ENCODE measurements at regions not wholly inside any gene's neighbourhood (a gene's known extent, or its start where the extent isn't known, plus 50 kb on each side); places are given as distances from the start of the nearest gene placed in this dataset.

- no peaks in the 10 kb centered on the region for H3K4me1 ChIP-seq (ENCODE audit: control insufficient read depth, insufficient read depth, low read length, poor library complexity, severe bottlenecking)
- WGBS, 2 experiments (ENCODE audit: insufficient coverage in 2 of 2) = no CpG with 5 or more reads among the region's 1 CpG
- no peak overlapping the region for H3K4me3 ChIP-seq (ENCODE audit: extremely low read depth, insufficient read depth, low read length, poor library complexity, severe bottlenecking)
- H3K9me3 ChIP-seq (ENCODE audit: control insufficient read depth, low read length) = no peaks in the 10 kb centered on the region
- H3K36me3 ChIP-seq (ENCODE audit: control insufficient read depth, insufficient read depth, low read length) = no peaks in the 10 kb centered on the region
- H3K27ac ChIP-seq (ENCODE audit: low read depth, low read length, severe bottlenecking) = no peak overlapping the region
Observed at GRCh38 chr4:54959131-54959530, 166.3 kb downstream of the KDR start.

- WGBS, 2 experiments (ENCODE audit: insufficient coverage in 2 of 2) = 92 to 98% methylated on average over 4 to 5 of the region's 6 CpGs
- Histone ChIP-seq H3K36me3 (ENCODE audit: control insufficient read depth, insufficient read depth, low read length) (no peaks in the 10 kb centered on the region), H3K4me3 (ENCODE audit: extremely low read depth, insufficient read depth, low read length, poor library complexity, severe bottlenecking) (no peak overlapping the region), H3K9me3 (ENCODE audit: control insufficient read depth, low read length) (no peaks in the 10 kb centered on the region), H3K4me1 (ENCODE audit: control insufficient read depth, insufficient read depth, low read length, poor library complexity, severe bottlenecking) (no peaks in the 10 kb centered on the region), H3K27ac (ENCODE audit: low read depth, low read length, severe bottlenecking) (no peak overlapping the region)
Observed at GRCh38 chr4:54958236-54958635, 167.2 kb downstream of the KDR start.

GRCh38 chr4:54954656-54955388 is 170.6 kb downstream of the KDR start:
- Histone ChIP-seq H3K36me3 (ENCODE audit: control insufficient read depth, insufficient read depth, low read length) (no peaks in the 10 kb centered on the region), H3K4me1 (ENCODE audit: control insufficient read depth, insufficient read depth, low read length, poor library complexity, severe bottlenecking) (no peaks in the 10 kb centered on the region), H3K9me3 (ENCODE audit: control insufficient read depth, low read length) (no peaks in the 10 kb centered on the region), H3K27ac (ENCODE audit: low read depth, low read length, severe bottlenecking) (no peak overlapping the region), H3K4me3 (ENCODE audit: extremely low read depth, insufficient read depth, low read length, poor library complexity, severe bottlenecking) (no peak overlapping the region)
- 67 to 100% methylated on average over 1 of the region's 2 CpGs for WGBS, 2 experiments (ENCODE audit: insufficient coverage in 2 of 2)

GRCh38 chr4:54946741-54947140 is 178.7 kb downstream of the KDR start:
- Histone ChIP-seq H3K27ac (ENCODE audit: low read depth, low read length, severe bottlenecking) (no peak overlapping the region), H3K4me1 (ENCODE audit: control insufficient read depth, insufficient read depth, low read length, poor library complexity, severe bottlenecking) (no peaks in the 10 kb centered on the region), H3K36me3 (ENCODE audit: control insufficient read depth, insufficient read depth, low read length) (no peaks in the 10 kb centered on the region), H3K4me3 (ENCODE audit: extremely low read depth, insufficient read depth, low read length, poor library complexity, severe bottlenecking) (no peak overlapping the region), H3K9me3 (ENCODE audit: control insufficient read depth, low read length) (no peaks in the 10 kb centered on the region)
- no CpG with 5 or more reads among the region's 1 CpG for WGBS, 2 experiments (ENCODE audit: insufficient coverage in 2 of 2)

GRCh38 chr4:54945838-54946237 is 179.6 kb downstream of the KDR start:
- Histone ChIP-seq H3K27ac (ENCODE audit: low read depth, low read length, severe bottlenecking) (peak overlapping the region; percentile 8), H3K4me3 (ENCODE audit: extremely low read depth, insufficient read depth, low read length, poor library complexity, severe bottlenecking) (no peak overlapping the region), H3K4me1 (ENCODE audit: control insufficient read depth, insufficient read depth, low read length, poor library complexity, severe bottlenecking) (no peaks in the 10 kb centered on the region), H3K9me3 (ENCODE audit: control insufficient read depth, low read length) (no peaks in the 10 kb centered on the region), H3K36me3 (ENCODE audit: control insufficient read depth, insufficient read depth, low read length) (no peaks in the 10 kb centered on the region)
- 67 to 73% methylated on average over 3 to 4 of the region's 6 CpGs for WGBS, 2 experiments (ENCODE audit: insufficient coverage in 2 of 2)

- Histone ChIP-seq H3K36me3 (ENCODE audit: control insufficient read depth, insufficient read depth, low read length) (no peaks in the 10 kb centered on the region), H3K4me1 (ENCODE audit: control insufficient read depth, insufficient read depth, low read length, poor library complexity, severe bottlenecking) (no peaks in the 10 kb centered on the region), H3K27ac (ENCODE audit: low read depth, low read length, severe bottlenecking) (peak overlapping the region; percentile 29), H3K4me3 (ENCODE audit: extremely low read depth, insufficient read depth, low read length, poor library complexity, severe bottlenecking) (no peak overlapping the region), H3K9me3 (ENCODE audit: control insufficient read depth, low read length) (no peaks in the 10 kb centered on the region)
- WGBS, 2 experiments (ENCODE audit: insufficient coverage in 2 of 2) = 80 to 100% methylated on average over 2 of the region's 4 CpGs
Observed at GRCh38 chr4:54942721-54943120, 182.7 kb downstream of the KDR start.

GRCh38 chr4:54941994-54942552 is 183.3 kb downstream of the KDR start:
- Histone ChIP-seq H3K27ac (ENCODE audit: low read depth, low read length, severe bottlenecking) (no peak overlapping the region), H3K9me3 (ENCODE audit: control insufficient read depth, low read length) (no peaks in the 10 kb centered on the region), H3K4me1 (ENCODE audit: control insufficient read depth, insufficient read depth, low read length, poor library complexity, severe bottlenecking) (no peaks in the 10 kb centered on the region), H3K4me3 (ENCODE audit: extremely low read depth, insufficient read depth, low read length, poor library complexity, severe bottlenecking) (no peak overlapping the region), H3K36me3 (ENCODE audit: control insufficient read depth, insufficient read depth, low read length) (no peaks in the 10 kb centered on the region)
- 88 to 95% methylated on average over 4 to 5 of the region's 10 CpGs for WGBS, 2 experiments (ENCODE audit: insufficient coverage in 2 of 2)

- H3K36me3 ChIP-seq (ENCODE audit: control insufficient read depth, insufficient read depth, low read length) = no peaks in the 10 kb centered on the region
- H3K4me1 ChIP-seq (ENCODE audit: control insufficient read depth, insufficient read depth, low read length, poor library complexity, severe bottlenecking) = no peaks in the 10 kb centered on the region
- 95 to 100% methylated on average over 3 to 4 of the region's 7 CpGs for WGBS, 2 experiments (ENCODE audit: insufficient coverage in 2 of 2)
- H3K9me3 ChIP-seq (ENCODE audit: control insufficient read depth, low read length) = no peaks in the 10 kb centered on the region
- H3K27ac ChIP-seq (ENCODE audit: low read depth, low read length, severe bottlenecking) = no peak overlapping the region
- no peak overlapping the region for H3K4me3 ChIP-seq (ENCODE audit: extremely low read depth, insufficient read depth, low read length, poor library complexity, severe bottlenecking)
Observed at GRCh38 chr4:54940996-54941865, 184.2 kb downstream of the KDR start.

GRCh38 chr4:54937501-54937900 is 187.9 kb downstream of the KDR start:
- Histone ChIP-seq H3K27ac (ENCODE audit: low read depth, low read length, severe bottlenecking) (no peak overlapping the region), H3K4me1 (ENCODE audit: control insufficient read depth, insufficient read depth, low read length, poor library complexity, severe bottlenecking) (no peaks in the 10 kb centered on the region), H3K36me3 (ENCODE audit: control insufficient read depth, insufficient read depth, low read length) (no peaks in the 10 kb centered on the region), H3K9me3 (ENCODE audit: control insufficient read depth, low read length) (no peaks in the 10 kb centered on the region), H3K4me3 (ENCODE audit: extremely low read depth, insufficient read depth, low read length, poor library complexity, severe bottlenecking) (no peak overlapping the region)
- WGBS, 2 experiments (ENCODE audit: insufficient coverage in 2 of 2) = 64 to 73% methylated on average over 2 of the region's 2 CpGs

GRCh38 chr4:54933579-54933978 is 191.8 kb downstream of the KDR start:
- H3K4me3 ChIP-seq (ENCODE audit: extremely low read depth, insufficient read depth, low read length, poor library complexity, severe bottlenecking) = no peak overlapping the region
- H3K9me3 ChIP-seq (ENCODE audit: control insufficient read depth, low read length) = no peaks in the 10 kb centered on the region
- no peaks in the 10 kb centered on the region for H3K36me3 ChIP-seq (ENCODE audit: control insufficient read depth, insufficient read depth, low read length)
- WGBS, 2 experiments (ENCODE audit: insufficient coverage in 2 of 2) = 87 to 92% methylated on average over 2 of the region's 2 CpGs
- H3K4me1 ChIP-seq (ENCODE audit: control insufficient read depth, insufficient read depth, low read length, poor library complexity, severe bottlenecking) = no peaks in the 10 kb centered on the region
- no peak overlapping the region for H3K27ac ChIP-seq (ENCODE audit: low read depth, low read length, severe bottlenecking)

Data from mesodermal cell (in vitro differentiated cells).